ENCODE measurements at regions not wholly inside any gene's neighbourhood (a gene's known extent, or its start where the extent isn't known, plus 50 kb on each side); places are given as distances from the start of the nearest gene placed in this dataset.
"Not testable (repeated sequence)": the region's sequence is repeated elsewhere in the genome, so short reads cannot be mapped to it uniquely, and the experiment has no call there.

GRCh38 chr3:56954125-56954524, 106.3 kb upstream of the SPATA12 start:
- DNase-seq = no peak

DNA sequence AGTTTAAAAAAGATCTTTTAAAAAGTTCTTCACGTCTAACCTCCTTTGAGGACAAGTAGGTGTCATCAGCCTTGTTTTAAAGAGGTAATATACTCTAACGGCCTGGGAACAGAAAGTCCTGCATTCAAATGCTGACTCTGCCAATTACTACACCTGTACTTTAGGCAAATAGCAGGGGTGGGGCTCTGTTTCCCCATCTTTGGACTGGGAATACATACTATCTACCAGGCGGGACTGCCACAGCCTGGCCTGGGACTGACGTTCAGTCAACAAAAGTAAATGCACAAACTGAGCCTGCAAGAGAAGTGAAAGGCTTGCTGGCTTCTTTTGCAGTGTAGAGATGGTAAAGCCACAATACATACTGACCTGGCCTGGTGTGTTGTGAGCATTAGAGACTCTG, 107.6 kb upstream of the SPATA12 start:
- DNase-seq = no peak

GRCh38 chr3:56952061-56952460, 108.4 kb upstream of the SPATA12 start:
- no peak for DNase-seq

DNA sequence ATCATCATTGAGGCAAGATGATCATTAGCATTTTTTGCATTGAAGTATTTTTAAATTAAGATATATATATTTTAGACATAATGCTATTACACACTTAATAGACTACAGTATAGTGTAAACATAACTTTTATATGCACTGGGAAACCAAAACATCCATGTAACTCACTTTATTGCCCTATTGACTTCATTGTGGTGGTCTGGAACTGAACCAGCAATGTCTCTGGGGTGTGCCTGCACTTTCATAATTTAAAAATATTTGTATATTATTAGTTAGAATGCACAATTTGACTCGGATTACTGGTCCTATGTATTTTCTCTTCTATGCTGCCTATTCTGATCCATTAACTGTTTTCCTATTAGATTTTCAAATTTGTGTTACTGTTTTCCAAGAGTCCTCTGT, 109.1 kb upstream of the SPATA12 start:
- DNase-seq = no peak

DNA sequence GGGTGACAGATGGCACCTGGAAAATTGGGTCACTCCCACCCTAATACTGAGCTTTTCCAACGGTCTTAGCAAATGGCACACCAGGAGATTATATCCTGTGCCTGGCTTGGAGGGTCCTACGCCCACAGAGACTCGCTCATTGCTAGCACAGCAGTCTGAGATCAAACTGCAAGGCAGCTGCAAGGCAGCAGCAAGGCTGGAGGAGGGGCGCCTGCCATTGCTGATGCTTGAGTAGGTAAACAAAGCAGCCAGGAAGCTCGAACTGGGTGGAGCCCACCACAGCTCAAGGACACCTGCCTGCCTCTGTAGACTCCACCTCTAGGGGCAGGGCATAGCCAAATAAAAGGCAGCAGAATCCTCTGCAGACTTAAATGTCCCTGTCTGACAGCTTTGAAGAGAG, 115.1 kb upstream of the SPATA12 start:
- not testable (repeated sequence) for DNase-seq

GRCh38 chr3:56942523-56942922, 117.9 kb upstream of the SPATA12 start:
- no peak for DNase-seq

- DNase-seq = no peak
These were observed 119.5 kb upstream of the SPATA12 start for GRCh38 chr3:56940976-56941375.

DNA sequence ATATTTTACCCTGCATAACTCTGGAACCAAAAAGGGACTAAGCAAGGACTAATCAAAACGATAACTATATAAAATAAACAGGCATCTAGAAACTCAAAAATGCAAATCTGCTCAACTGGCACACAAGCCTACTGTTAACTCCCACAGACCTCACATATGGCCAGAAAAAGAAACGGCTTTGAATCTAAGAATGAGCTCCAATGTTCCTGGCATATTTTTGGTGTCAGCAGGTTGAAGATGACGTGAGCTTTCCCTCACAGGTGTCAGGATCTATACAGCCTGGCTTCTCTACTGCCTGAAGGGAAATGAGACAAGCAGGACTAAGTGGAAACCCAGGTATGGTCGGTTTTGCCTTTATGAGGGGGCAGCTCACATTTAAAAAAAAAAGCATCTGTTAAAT, 120.1 kb upstream of the SPATA12 start:
- no peak for DNase-seq

DNA sequence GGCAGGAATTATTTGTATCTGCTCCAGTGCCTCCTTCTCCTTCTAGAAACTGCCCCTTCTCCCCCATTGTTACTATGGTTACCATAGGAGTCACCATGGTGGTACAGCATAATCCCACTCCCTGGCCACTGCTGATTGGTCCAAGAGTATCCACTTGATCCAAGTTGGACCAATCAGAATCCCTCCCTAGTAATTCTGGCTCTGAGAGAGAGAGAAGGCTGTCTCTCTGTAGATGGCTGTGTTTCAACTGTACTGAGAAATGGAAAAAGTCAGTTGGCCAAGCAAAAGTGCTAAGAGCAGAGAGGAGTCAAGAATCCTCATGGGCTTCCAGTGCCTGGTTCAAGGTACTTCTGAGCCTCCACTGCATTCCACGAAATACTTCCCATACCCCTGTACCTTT, 120.6 kb upstream of the SPATA12 start:
- no peak for DNase-seq

DNA sequence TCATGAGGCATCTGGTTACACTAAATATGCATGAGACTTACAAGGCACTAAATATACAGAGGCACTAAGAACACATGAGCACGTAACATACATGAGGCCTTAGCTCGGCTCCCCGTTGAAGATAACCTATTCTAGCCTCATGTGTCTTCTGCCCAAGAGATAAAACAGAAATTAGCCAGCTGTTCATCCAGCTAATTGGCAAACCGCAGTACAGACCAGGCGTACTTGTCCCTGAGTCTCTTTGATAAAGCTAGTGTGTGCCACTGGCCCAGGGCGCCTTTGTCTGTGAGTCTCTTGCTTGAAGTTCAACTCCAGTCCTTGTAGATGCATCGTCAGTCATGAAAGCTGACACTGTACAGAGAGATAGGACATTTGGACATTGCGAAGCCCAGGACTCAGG, 121.9 kb upstream of the SPATA12 start:
- DNase-seq = no peak

- no peak for DNase-seq
These were observed 122.9 kb upstream of the SPATA12 start for GRCh38 chr3:56937580-56937979.

DNA sequence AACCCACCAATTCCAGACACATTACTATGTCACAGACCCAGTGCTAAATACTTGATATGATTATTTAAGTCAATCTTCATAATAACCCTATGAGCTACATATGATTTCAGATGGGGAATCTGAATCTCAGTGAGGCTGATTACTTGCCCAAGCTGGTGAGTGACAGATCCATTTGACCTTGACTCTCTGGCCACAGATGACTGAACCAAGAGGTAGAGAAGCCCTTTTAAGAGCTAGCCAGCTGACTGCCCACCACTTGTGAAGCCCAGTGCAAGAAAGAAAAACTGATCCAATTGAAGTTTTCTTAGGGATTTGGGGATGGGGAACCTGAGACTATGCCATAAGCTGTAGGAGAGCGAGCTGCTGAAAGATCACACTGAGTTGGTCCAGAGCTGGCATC, 124.7 kb upstream of the SPATA12 start:
- no peak for DNase-seq

- DNase-seq = not testable (repeated sequence)
These were observed 126.0 kb upstream of the SPATA12 start for GRCh38 chr3:56934481-56934880.

DNA sequence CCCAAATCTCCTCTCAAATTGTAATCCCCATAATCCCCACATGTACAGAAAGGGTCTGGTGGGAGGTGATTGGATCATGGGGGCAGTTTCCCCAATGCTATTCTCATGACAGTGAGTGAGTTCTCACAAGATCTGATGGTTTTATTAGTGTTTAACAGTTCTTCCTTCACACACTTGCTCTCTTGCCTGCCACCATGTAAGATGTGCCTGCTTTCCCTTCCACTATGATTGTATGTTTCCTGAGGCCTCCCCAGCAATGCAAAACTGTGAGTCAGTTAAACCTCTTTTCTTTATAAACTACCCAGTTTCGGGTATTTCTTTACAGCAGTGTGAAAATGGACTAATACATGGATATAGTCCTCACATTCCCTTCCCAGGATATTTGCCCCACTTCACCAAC, 126.7 kb upstream of the SPATA12 start:
- no peak for DNase-seq

DNA sequence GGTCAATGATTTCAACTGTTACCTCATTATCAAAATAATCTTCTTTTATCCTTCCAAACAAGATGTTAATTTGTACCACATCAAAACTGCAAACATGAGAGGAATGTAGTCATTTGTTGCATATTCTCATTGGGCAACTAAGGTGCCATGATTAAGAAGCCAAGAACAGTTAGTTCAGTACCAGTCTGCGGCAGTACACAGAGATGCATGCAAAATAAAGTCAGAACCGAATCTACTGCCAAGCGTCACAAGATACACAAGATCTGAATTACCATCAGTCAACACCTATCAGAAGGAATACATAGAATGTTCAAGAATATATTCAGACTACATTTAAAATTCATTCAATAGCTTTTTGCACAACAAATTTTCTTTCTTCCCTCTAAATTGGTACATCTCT, 127.6 kb upstream of the SPATA12 start:
- no peak for DNase-seq

GRCh38 chr3:56931836-56932235, 128.6 kb upstream of the SPATA12 start:
- no peak for DNase-seq

- no peak for DNase-seq
These were observed 129.0 kb upstream of the ARHGEF3 start for GRCh38 chr3:56930706-56931105.

GRCh38 chr3:56929809-56930615, 128.3 kb upstream of the ARHGEF3 start:
- no peak for DNase-seq

- no peak for DNase-seq
These were observed 126.8 kb upstream of the ARHGEF3 start for GRCh38 chr3:56928379-56929068.

DNA sequence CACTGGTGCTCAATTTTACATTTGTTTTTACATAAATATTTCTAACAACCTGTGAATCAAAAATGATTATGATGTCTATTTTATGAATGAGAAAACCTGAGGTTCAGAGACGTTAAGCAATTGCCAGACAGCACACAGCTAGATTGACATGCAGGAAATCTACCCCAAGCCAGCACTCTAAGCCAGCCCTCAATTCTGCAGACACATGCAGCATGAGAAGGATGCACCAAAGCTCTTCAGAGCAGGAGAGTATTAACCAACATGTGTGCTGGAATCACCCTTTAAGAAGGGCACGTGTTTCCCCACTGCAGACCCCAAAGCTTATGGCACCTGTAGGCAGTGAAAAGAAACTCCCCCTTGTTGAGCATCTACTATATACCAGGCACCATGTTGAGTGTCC, 126.1 kb upstream of the ARHGEF3 start:
- no peak for DNase-seq

DNA sequence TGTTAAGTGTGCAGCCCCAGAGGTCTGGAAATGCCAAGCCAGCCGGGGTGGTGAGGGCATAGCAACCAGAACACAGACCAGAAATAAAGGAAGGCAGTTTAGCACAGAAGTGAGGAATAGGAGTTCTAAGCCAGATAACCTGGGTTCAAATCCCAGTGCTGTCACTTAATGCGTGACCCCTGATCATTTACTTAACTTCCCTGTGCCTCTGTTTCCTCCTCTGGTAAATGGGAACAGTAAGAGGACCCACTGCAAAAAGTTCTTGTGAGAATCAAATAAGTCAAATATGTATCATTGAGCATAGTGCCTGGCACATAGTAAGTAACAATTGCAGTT, 125.2 kb upstream of the ARHGEF3 start:
- no peak for DNase-seq

DNA sequence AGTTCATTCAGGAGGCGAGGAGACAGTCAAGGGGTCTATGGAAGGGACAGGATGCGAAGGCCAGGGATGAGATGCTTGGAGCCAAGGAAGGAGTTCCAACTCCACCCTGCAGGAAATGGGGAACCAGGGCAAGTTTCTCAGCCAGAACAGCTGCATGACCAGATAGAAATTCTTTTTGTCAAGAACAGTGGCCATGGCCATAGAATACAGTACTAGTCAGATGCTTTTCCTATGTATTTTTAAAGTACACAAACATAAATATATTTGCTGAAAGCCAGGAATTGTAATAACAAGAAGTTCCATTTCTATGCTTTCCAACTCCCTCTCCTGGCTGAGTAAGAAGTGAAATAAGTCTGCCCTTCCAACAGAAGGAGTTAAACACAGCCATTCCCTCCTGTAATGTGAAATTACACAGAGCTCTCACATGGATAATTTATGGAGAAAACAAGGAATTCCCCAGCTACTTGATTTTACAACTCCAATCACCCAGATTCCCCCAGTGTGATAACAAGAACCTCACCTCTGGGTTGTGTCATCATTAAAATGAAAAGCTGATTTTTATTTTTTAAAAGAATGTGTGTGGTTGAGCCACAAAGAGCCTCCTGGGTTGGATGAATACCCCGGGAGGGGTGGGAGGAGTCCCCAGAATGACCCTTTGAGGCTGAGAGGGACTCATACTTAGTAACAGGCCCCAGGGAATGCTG, 124.6 kb upstream of the ARHGEF3 start:
- DNase-seq = no peak

GRCh38 chr3:56924700-56925099, 123.0 kb upstream of the ARHGEF3 start:
- not testable (repeated sequence) for DNase-seq
